COLO829 (cell line): ENCODE measurements at regions not wholly inside any gene's neighbourhood (a gene's known extent, or its start where the extent isn't known, plus 50 kb on each side); places are given as distances from the start of the nearest gene placed in this dataset.
"Not testable (repeated sequence)": the region's sequence is repeated elsewhere in the genome, so short reads cannot be mapped to it uniquely, and the experiment has no call there.

Experiments used
- DNase-seq: peaks from one replicate; pipeline ENCODE4 v3.0.0; 2012; ENCODE audit warnings: low spot score

DNA sequence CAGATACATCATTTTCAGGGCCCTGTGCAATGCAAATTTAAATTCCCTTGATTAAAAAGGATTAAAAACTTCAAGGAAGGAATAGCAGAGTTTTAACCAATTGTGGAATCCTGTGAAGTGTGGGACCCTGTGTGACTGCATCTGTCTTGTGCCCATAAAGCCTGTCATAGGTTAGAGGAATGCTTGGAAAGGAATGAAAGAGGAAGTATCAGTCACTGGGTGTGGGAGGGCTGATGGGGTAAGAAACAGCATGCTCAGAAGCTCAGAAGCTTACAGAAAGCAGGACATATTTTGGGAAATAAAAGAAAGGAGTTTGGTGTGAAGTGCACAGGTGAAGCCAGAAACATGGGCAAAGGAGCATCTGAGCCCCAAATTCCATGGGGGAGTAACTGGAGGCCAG, 150.8 kb upstream of the ETV3 start:
- no peak for DNase-seq

DNA sequence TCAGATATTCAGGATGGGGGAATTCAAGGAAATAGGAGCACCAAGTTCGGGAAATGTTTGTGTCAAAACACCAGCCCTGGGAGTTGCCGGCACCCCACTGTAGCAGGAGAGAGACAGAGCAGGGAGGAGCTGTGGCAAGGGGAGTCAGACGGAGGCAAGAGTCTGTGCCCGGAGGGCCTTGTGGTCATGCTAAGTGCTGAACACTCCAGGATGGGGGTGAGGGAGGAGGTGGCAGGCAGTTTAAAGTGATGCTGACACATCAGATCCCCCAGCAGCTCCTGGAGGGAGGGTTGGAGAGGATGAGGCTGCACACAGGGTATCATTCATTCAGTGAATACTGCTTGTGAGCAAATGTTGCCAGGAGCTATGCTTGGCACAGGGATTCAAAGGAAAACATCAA, 150.3 kb upstream of the ETV3 start:
- DNase-seq, result no peak

DNA sequence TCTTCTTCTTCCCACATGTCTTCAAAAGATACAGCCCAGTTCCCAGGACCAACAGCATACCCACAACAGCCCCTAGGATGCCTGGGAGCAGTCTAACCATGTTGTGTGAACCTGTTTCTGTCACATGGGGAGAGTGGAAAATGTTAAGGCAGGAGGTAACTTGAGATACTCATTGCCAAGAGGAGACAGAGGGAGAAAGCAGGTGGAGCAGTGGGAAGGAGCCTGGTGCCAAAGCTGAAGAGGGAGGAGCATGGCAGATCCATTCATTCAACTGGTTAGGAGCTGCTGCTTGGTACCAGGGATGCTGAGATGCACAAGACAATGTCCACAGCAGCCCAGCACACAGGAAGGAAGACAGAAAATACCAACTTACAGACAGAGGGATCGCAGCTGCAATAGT, 149.8 kb upstream of the ETV3 start:
- no peak for DNase-seq

GRCh38 chr1:157287462-157287861, 149.3 kb upstream of the ETV3 start:
- DNase-seq, result no peak

- no peak for DNase-seq
Measured at GRCh38 chr1:157286646-157287420, 148.6 kb upstream of the ETV3 start.

- no peak for DNase-seq
Measured at GRCh38 chr1:157286096-157286495, 147.9 kb upstream of the ETV3 start.

DNA sequence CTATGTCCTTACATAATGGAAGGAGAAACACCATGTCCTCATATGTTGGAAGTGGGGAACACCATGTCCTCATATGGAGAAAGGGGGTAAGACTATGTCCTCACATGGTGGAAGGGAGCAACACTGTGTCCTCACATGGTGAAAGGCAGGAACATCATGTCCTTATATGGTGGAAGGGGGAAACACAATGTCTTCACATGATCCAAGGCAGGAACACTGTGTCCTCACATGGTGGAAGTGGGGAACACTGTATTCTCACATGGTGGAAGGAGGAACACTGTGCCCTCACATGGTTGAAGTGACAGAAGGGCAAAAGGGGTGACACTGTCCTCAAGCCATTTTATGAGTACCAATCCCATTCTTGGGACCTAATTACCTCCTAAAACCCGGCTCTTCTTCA, 146.3 kb upstream of the ETV3 start:
- DNase-seq, result no peak

DNA sequence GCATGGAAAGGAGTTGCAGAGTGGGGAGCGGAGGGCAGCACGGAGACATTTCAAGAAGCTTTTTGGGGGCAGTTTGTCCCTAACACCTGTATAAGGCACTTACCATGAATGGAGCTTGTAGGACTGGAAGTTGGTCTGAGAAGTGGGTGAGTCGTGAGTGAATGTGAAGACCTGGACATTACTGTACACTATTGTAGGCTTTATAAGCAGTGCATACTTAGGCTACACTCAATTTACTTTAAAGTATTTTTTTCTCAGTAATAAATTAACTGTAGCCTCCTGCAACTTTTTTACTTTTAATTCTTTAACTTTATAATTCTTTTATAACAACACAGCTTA, 141.6 kb upstream of the ETV3 start:
- no peak for DNase-seq

DNA sequence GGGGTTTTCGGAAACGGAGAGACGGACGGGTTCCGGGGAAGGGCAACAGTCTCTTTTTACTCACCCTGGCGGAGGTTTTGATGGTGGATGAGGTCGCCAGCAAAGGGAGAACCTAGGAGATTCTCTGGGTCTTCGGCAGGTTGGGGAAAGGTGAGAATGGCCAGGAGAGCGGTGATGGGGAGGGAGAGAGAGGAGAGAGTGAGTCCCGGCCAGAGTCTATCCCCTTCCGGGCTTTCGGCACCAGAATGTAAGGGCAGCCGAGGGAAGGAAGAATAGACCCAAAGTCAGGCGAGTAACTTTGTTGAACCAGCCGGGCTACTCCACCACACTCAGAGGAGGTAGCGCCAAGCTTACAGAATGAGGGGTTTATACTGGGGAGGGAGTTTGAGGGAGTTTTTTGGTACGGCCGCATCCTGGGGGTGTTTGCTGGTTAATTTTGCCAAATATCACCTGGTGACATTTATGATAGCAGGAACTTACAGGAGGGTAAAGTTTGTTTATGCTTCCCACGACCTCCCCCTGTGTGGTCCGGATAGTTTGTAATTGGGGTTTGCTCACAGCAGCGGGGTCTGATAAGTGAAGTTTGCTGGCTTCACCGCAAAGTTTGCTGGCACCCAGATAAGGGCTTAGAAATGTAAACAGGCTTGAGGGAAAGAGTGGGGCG, 141.1 kb upstream of the ETV3 start:
- DNase-seq, result no peak

DNA sequence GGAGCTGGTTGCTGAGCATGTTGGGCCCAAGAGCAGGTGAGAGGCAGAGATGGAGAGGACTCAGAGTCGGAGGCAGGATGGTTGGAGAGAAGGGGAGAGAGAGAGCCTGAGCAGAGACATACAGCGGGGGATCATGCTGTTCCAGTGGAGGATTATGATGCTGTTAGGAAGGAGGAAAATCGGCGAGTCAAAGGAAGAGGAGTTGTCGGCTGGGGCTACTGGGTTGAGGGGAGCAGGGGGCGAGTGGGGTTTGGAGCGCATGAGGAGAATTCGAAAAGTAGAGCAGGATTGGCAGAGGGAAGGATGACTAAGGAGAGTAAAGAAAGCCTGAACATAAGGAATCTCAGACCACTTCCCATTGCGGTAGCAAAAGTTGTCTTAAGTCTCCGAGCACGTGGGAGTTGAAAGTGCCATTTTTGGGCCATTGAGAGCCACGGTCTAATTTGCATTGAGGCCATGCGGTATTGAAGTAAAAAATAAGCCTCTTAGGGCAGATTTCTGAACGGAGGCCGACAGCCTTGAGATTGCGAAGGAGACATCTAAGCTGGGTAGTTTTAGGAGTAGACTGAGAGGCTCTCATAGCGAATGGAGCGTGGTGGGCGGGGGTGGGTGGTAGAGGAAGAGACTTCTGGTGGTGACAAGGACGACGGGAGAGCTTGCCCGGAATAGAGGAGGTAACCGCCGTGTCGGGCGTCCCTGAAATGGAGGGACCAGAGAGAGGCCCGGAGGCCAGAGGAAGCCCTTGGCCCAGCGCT, 140.4 kb upstream of the ETV3 start:
- no peak for DNase-seq

DNA sequence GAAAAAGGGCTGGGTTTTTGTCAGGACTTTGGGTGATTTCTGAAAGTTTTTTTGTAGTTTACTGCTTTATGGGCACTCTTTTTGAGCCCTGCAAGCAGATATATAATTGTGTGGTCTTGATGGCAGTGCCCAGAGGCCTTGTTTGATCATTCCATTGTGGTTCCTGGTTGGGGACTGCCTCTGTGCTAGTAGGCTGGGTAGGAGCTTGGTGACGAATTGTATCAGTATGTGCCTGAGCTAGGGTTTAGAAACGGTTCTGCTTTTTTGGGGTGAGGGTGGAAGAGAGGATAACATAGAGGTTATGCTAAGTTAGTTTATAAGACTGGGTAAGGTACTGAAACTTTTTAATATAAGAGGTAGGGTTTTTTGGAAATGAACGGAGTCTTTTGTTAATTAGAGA, 139.7 kb upstream of the ETV3 start:
- no peak for DNase-seq

- DNase-seq, result no peak
Measured at GRCh38 chr1:157277281-157277680, 139.1 kb upstream of the ETV3 start.

DNA sequence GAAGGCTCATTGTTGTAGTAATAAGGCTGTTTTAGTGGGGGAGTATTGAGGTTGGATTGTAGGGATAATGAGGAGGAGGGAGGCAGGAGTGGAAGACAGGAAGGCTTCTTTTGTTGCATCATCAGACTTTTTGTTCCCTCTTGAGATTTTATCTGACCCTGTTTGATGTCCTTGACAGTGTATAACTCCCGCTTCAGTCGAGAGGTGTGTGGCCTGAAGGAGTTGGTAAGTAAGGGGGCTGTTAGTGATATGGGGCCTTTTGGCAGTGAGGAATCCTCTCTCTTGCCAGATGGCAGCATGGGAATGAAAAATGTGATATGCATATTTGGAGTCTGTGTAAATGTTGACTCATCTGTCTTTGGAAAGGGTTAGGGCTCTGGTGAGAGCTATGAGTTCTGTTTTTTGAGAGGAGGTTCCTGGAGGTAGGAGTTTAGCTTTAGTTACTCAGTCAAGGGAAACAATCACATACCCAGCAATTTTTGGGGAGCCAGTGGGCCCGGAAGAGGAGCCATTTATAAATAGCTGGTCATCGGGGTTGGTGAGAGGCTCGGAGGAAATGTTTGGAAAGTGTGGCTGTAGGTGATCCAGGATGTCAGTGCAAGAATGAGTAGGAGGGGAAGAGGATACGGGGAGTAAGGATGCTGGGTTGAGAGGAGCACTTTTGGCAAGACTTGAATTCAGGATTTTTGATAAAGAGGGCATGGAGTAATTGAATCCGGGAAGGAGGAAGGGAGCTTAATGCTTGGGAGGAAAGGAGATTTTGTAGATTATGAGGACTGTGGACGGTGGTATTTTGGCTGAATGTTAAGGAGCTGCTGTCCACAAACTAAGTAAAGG, 136.7 kb upstream of the ETV3 start:
- DNase-seq, result no peak

- DNase-seq, result no peak
Measured at GRCh38 chr1:157272729-157273524, 134.7 kb upstream of the ETV3 start.

- no peak for DNase-seq
Measured at GRCh38 chr1:157272264-157272663, 134.1 kb upstream of the ETV3 start.

DNA sequence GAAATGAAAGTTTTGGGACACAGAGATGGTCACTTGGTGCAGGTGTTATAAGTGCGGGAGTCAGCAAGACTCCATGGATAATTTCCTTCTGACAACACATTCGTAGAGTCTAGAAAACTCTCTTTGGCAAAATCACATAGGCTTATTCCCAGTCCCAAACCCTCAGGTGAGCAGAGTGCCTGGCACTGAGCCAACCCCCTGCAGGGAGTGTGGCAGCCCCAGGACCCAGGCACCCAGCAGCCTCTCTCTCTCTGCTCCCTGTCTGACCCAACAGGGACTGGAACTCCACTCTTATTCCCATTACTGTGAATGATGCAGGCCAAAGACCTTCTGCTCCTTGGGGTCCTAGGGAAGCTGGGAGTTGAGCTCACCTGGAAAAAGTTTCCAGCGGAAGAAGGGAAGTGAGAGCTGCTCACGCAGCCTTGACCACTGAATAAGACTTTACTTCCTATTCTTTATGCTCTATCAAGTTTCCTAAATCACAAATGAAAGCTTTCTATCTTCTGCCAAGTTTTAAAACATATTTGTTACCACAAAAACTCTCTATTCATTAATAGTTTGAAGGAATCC, 132.6 kb upstream of the ETV3 start:
- DNase-seq, result no peak

DNA sequence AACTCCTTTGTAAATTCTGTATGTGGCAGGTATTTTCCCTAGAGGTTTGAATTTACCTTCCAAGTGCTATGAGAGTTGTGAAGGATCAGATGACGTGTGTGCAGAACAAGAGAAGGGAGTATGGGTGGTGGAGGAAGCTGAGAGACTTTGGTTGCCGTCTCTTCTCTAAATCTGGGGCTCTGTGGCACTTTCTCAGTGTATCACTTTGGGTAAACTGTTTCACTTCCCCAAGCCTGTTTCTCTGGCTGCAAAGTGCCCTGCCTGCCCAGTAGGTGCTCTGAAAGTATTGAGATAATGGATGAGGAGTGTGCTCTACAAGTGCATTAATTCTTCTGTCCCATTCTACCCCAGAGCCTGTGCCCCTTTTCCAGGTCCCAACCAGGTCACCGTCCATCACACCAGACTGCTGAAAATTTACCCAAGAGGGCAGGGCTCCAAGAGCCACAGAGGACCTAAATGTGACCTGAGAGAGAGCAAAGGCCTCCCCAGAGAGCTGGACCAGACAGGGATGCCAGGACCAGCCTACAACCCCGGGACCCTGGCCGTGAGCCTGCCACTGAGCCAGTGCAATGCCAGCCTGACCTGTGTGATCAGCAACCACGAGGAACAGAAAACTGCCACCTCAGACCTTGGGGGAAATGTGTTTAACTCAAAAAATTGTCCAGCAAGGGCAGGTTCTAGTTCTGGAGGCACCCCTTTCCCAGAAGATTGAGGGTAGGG, 131.6 kb upstream of the ETV3 start:
- DNase-seq, result no peak

DNA sequence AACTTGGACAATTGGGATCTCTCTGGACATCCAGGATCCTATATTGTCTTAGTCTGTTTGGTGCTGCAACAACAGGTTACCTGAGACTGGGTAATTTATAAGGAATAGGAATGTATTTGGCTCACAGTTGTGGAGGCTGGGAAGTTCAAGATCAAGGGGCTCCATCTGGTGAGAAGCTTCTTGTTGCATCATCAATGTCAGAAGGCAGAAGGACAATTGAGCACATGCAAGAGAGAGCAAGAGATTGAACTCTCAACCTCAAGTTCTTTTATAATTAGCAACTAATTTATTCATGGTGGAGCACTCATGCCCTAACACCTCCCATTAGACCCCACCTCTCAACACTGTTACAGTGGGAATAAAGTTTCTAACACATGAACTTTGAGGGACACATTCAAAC, 124.7 kb upstream of the ETV3 start:
- DNase-seq, result no peak

DNA sequence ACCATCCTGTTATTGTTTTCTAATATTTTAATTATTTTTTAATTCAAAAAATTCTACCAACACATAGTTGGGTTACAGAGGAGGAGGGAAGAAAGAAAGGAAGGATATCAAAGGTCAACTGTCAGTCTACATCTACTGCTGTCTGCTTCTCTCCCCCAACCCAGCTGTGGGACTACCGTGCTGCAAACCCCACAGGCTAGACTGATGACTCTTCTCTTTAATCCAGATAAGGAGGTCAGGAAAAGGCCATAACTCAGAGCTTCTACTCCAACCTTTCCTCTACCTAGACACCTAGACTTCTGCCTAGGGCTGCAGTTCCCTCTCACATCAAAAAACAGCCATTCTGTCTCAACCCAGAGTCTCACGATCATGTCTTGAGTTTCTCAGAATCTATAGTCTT, 124.2 kb upstream of the ETV3 start:
- DNase-seq, result no peak

GRCh38 chr1:157255891-157256290, 117.7 kb upstream of the ETV3 start:
- DNase-seq, result not testable (repeated sequence)

GRCh38 chr1:157254183-157254582, 116.0 kb upstream of the ETV3 start:
- not testable (repeated sequence) for DNase-seq
